Motor neuron (in vitro differentiated cells): ENCODE measurements at regions not wholly inside any gene's neighbourhood (a gene's known extent, or its start where the extent isn't known, plus 50 kb on each side); places are given as distances from the start of the nearest gene placed in this dataset.
"Not testable (repeated sequence)": the region's sequence is repeated elsewhere in the genome, so short reads cannot be mapped to it uniquely, and the experiment has no call there.

Source experiments
- ATAC-seq, 8 experiments: fragments of 200-7000 bp; cut with Tn5 transposase; replicated peaks in 6 of 8; 2 replicates each; pipeline ENCODE4 v1.8.0; 2021; ENCODE audit warnings: mild to moderate bottlenecking in 8 of 8, moderate library complexity in 8 of 8
- H3K27ac ChIP-seq, 2 donors: fragments of 250-450 bp; sonication (Bioruptor Pico); 2 replicates each; pipeline ENCODE4 v1.9.0; 2021; ENCODE audit warnings: antibody characterized with exemption in 2 of 2, mild to moderate bottlenecking in 2 of 2, moderate library complexity in 1 of 2
- H3K4me1 ChIP-seq, 2 donors: fragments of 250-450 bp; sonication (Bioruptor Pico); replicated peaks in 1 of 2; 2 replicates each; pipeline ENCODE4 v1.6.1; 2021; ENCODE audit warnings: antibody characterized with exemption in 2 of 2, mild to moderate bottlenecking in 2 of 2, moderate library complexity in 1 of 2
- H3K4me3 ChIP-seq, 5 donors: fragments of 250-450 bp; sonication (Bioruptor Pico); 2 replicates each; pipeline ENCODE4 v1.9.0; 2021; ENCODE audit warnings: antibody characterized with exemption in 5 of 5, mild to moderate bottlenecking in 5 of 5, moderate library complexity in 4 of 5
- WGBS, 10 experiments: fragments of 450-650 bp; shearing (Covaris generic); methylation state at CpG; one replicate each; pipeline ENCODE4 v1.0.0; 2022; 5-methylcytosine and 5-hydroxymethylcytosine counted together
- in situ Hi-C, 9 experiments: fragments of 400-800 bp; cut with MboI; loops; one replicate each; pipeline ENCODE4 v1.15.0; 2021; ENCODE audit warnings: low sequenced_read_pairs in 9 of 9, low pct_unique_long_range_greater_than_20kb in 2 of 9; ENCODE audit not compliant: unreplicated experiment in 9 of 9

GRCh38 chr2:36172824-36173223 is 182.8 kb upstream of the CRIM1 start:
- in situ Hi-C loops = no loop called here

GRCh38 chr2:36170805-36171204 is 184.8 kb upstream of the CRIM1 start:
- ATAC-seq = peak in 3 of 8 experiments; percentile 6 to 40 (median 33)
- in situ Hi-C loops = no loop called here
- H3K4me3 ChIP-seq = no peak overlapping the region
- H3K27ac ChIP-seq = no peak overlapping the region
- H3K4me1 ChIP-seq = peaks cover 63 to 69% of the 10 kb centered on the region in 2 donors
- 0 to 40% (median 0%) methylated on average over 1 to 2 of the region's 2 CpGs; no CpG with 5 or more reads in 3 of the 10 experiments for WGBS, 10 experiments

More at GRCh38 chr2:36172824-36173223, 182.8 kb upstream of the CRIM1 start:
- Histone ChIP-seq H3K4me3 (no peak overlapping the region), H3K4me1 (peaks cover 60 to 69% of the 10 kb centered on the region in 2 donors), H3K27ac (peak overlapping the region in 1 of 2 donors; percentile 63)
- 0 to 6% (median 2%) methylated on average over 1 to 5 of the region's 5 CpGs for WGBS, 10 experiments
- peak in 5 of 8 experiments; percentile 65 to 82 (median 77) for ATAC-seq

GRCh38 chr2:36169843-36170242 is 185.7 kb upstream of the CRIM1 start:
- H3K4me1 ChIP-seq = peaks cover 60 to 61% of the 10 kb centered on the region in 2 donors
- H3K4me3 ChIP-seq = no peak overlapping the region
- no peak overlapping the region for H3K27ac ChIP-seq
- in situ Hi-C loops = no loop called here
- peak in 4 of 8 experiments; percentile 15 to 62 (median 55) for ATAC-seq
- 0 to 73% (median 29%) methylated on average over 1 of the region's 1 CpG; no CpG with 5 or more reads in 2 of the 10 experiments for WGBS, 10 experiments

- 0 to 100% (median 50%) methylated on average over 1 to 2 of the region's 2 CpGs; no CpG with 5 or more reads in 2 of the 10 experiments for WGBS, 10 experiments
- in situ Hi-C loops = no loop called here
- H3K27ac ChIP-seq = no peak overlapping the region
- H3K4me1 ChIP-seq = peaks cover 44% of the 10 kb centered on the region in 2 donors
- no peak for ATAC-seq
- H3K4me3 ChIP-seq = no peak overlapping the region
These were observed 187.5 kb upstream of the CRIM1 start for GRCh38 chr2:36168115-36168514.

- peaks cover 14 to 18% of the 10 kb centered on the region in 2 donors for H3K4me1 ChIP-seq
- no peak overlapping the region for H3K4me3 ChIP-seq
- H3K27ac ChIP-seq = no peak overlapping the region
- no peak for ATAC-seq
- WGBS, 10 experiments = 0 to 100% (median 85%) methylated on average over 1 to 3 of the region's 4 CpGs; no CpG with 5 or more reads in 4 of the 10 experiments
- in situ Hi-C loops = no loop called here
These were observed 190.4 kb upstream of the CRIM1 start for GRCh38 chr2:36165132-36165531.

GRCh38 chr2:36163520-36164254 is 191.9 kb upstream of the CRIM1 start:
- H3K4me3 ChIP-seq = no peak overlapping the region
- in situ Hi-C loops = no loop called here
- H3K27ac ChIP-seq = no peak overlapping the region
- WGBS, 10 experiments = 64 to 100% (median 98%) methylated on average over 1 to 3 of the region's 3 CpGs; no CpG with 5 or more reads in 2 of the 10 experiments
- ATAC-seq = no peak
- peaks cover 0 to 5% of the 10 kb centered on the region in 2 donors for H3K4me1 ChIP-seq

- H3K4me1 ChIP-seq, in situ Hi-C loops, H3K27ac ChIP-seq, H3K4me3 ChIP-seq, ATAC-seq: not testable (repeated sequence)
- 40 to 100% (median 68%) methylated on average over 1 of the region's 1 CpG; no CpG with 5 or more reads in 4 of the 10 experiments for WGBS, 10 experiments
These were observed 198.5 kb upstream of the CRIM1 start for GRCh38 chr2:36157093-36157492.

GRCh38 chr2:36147670-36148390 is 207.7 kb upstream of the CRIM1 start:
- ATAC-seq = no peak
- H3K4me3 ChIP-seq = no peak overlapping the region
- in situ Hi-C loops = no loop called here
- H3K4me1 ChIP-seq = peaks cover 0 to 2% of the 10 kb centered on the region in 2 donors
- WGBS, 10 experiments = 0 to 100% (median 90%) methylated on average over 1 to 4 of the region's 4 CpGs
- no peak overlapping the region for H3K27ac ChIP-seq

GRCh38 chr2:36146765-36147164 is 208.8 kb upstream of the CRIM1 start:
- 10 to 100% (median 83%) methylated on average over 1 to 3 of the region's 5 CpGs; no CpG with 5 or more reads in 3 of the 10 experiments for WGBS, 10 experiments
- peaks cover 0 to 2% of the 10 kb centered on the region in 2 donors for H3K4me1 ChIP-seq
- H3K4me3 ChIP-seq = no peak overlapping the region
- in situ Hi-C loops = no loop called here
- ATAC-seq = no peak
- no peak overlapping the region for H3K27ac ChIP-seq

- H3K27ac ChIP-seq = no peak overlapping the region
- H3K4me1 ChIP-seq = no peaks in the 10 kb centered on the region
- H3K4me3 ChIP-seq = no peak overlapping the region
- no peak for ATAC-seq
- in situ Hi-C loops = no loop called here
These were observed 215.2 kb upstream of the CRIM1 start for GRCh38 chr2:36140391-36140790.

GRCh38 chr2:36137612-36138011 is 218.0 kb upstream of the CRIM1 start:
- no peak for ATAC-seq
- in situ Hi-C loops = no loop called here

GRCh38 chr2:36134281-36134680 is 221.3 kb upstream of the CRIM1 start:
- peaks cover 0 to 10% of the 10 kb centered on the region in 2 donors for H3K4me1 ChIP-seq
- in situ Hi-C loops = no loop called here
- no peak overlapping the region for H3K27ac ChIP-seq
- no peak overlapping the region for H3K4me3 ChIP-seq
- ATAC-seq = no peak

More at GRCh38 chr2:36137612-36138011, 218.0 kb upstream of the CRIM1 start:
- Histone ChIP-seq H3K4me3 (no peak overlapping the region), H3K4me1 (no peaks in the 10 kb centered on the region), H3K27ac (no peak overlapping the region)
- 0 to 100% (median 69%) methylated on average over 1 to 3 of the region's 3 CpGs for WGBS, 10 experiments

GRCh38 chr2:36128359-36128758 is 227.2 kb upstream of the CRIM1 start:
- in situ Hi-C loops = no loop called here
- Histone ChIP-seq H3K4me1 (peaks cover 5 to 32% of the 10 kb centered on the region in 2 donors), H3K4me3 (no peak overlapping the region), H3K27ac (no peak overlapping the region)
- WGBS, 10 experiments = 0 to 75% (median 28%) methylated on average over 1 to 2 of the region's 2 CpGs; no CpG with 5 or more reads in 3 of the 10 experiments
- peak in 3 of 8 experiments; percentile 44 to 55 (median 48) for ATAC-seq
